SH-SY5Y (cell line): ENCODE measurements at regions not wholly inside any gene's neighbourhood (a gene's known extent, or its start where the extent isn't known, plus 50 kb on each side); places are given as distances from the start of the nearest gene placed in this dataset.

ENCODE experiments used
- GATA2 ChIP-seq: IDR thresholded peaks from 2 replicates; pipeline ENCODE4 v1.6.1; 2011; ENCODE audit warnings: mild to moderate bottlenecking, low read depth, low read length
- GATA3 ChIP-seq: IDR thresholded peaks from 2 replicates; pipeline ENCODE4 v1.6.1; 2011; ENCODE audit warnings: low read depth, mild to moderate bottlenecking, low read length, moderate library complexity

- no peak for TF ChIP-seq GATA2
- no peak for TF ChIP-seq GATA3
Measured at GRCh38 chr2:183837157-183837556, 712.9 kb downstream of the NUP35 start.
